MM.1S (cell line): ENCODE measurements at regions not wholly inside any gene's neighbourhood (a gene's known extent, or its start where the extent isn't known, plus 50 kb on each side); places are given as distances from the start of the nearest gene placed in this dataset.

Experiments used
- DNase-seq: peaks from one replicate; pipeline ENCODE4 v3.0.0-alpha.2; 2015
- H2AFZ ChIP-seq: fragments of 300-600 bp; sonication (generic); 2 replicates; pipeline ENCODE4 v1.6.0; 2016; ENCODE audit warnings: antibody characterized with exemption, low read length
- H3F3A ChIP-seq: fragments of 300-600 bp; sonication (generic); 2 replicates; pipeline ENCODE4 v1.6.1; 2016; ENCODE audit warnings: mild to moderate bottlenecking, antibody characterized with exemption, low read length, moderate library complexity, mixed read lengths; ENCODE audit not compliant: insufficient read depth
- H3K27ac ChIP-seq: fragments of 300-600 bp; sonication (generic); 2 replicates; pipeline ENCODE4 v1.5.1; 2016; ENCODE audit warnings: mild to moderate bottlenecking, low read length
- H3K27me3 ChIP-seq: fragments of 300-600 bp; sonication (generic); replicated peaks from 2 replicates; pipeline ENCODE4 v1.6.0; 2016; ENCODE audit warnings: low read length; ENCODE audit not compliant: insufficient read depth
- H3K36me3 ChIP-seq: fragments of 300-600 bp; sonication (generic); replicated peaks from 2 replicates; pipeline ENCODE4 v1.6.1; 2016; ENCODE audit warnings: mild to moderate bottlenecking, low read length, mixed read lengths; ENCODE audit not compliant: insufficient read depth
- H3K4me1 ChIP-seq: fragments of 300-600 bp; sonication (generic); 2 replicates; pipeline ENCODE4 v1.6.1; 2016; ENCODE audit warnings: low read length, mixed read lengths
- H3K4me2 ChIP-seq: fragments of 300-600 bp; sonication (generic); 2 replicates; pipeline ENCODE4 v1.6.0; 2016; ENCODE audit warnings: low read depth, low read length
- H3K4me3 ChIP-seq: fragments of 300-600 bp; sonication (generic); 2 replicates; pipeline ENCODE4 v1.5.1; 2016; ENCODE audit warnings: low read length, mixed read lengths
- H3K79me2 ChIP-seq: fragments of 300-600 bp; sonication (generic); 2 replicates; pipeline ENCODE4 v1.6.1; 2016; ENCODE audit warnings: mixed run types, low read length, mixed read lengths
- H3K9ac ChIP-seq: fragments of 300-600 bp; sonication (generic); 2 replicates; pipeline ENCODE4 v1.6.1; 2016; ENCODE audit warnings: low read length, mixed read lengths
- H3K9me2 ChIP-seq: fragments of 300-600 bp; sonication (generic); replicated peaks from 2 replicates; pipeline ENCODE4 v1.6.1; 2016; ENCODE audit warnings: mild to moderate bottlenecking, low read length, mixed read lengths; ENCODE audit not compliant: insufficient read depth
- H3K9me3 ChIP-seq: fragments of 300-600 bp; sonication (generic); replicated peaks from 2 replicates; pipeline ENCODE4 v1.6.1; 2016; ENCODE audit warnings: mild to moderate bottlenecking, low read length, mixed read lengths; ENCODE audit not compliant: insufficient read depth
- H4K20me1 ChIP-seq: fragments of 300-600 bp; sonication (generic); 2 replicates; pipeline ENCODE4 v1.6.1; 2016; ENCODE audit warnings: mild to moderate bottlenecking, low read length, moderate library complexity, mixed read lengths; ENCODE audit not compliant: insufficient read depth
- CTCF ChIP-seq: fragments of 300-600 bp; sonication (generic); IDR thresholded peaks from 2 replicates; pipeline ENCODE4 v1.5.1; 2016; ENCODE audit warnings: antibody characterized with exemption, low read length, mixed read lengths
- EZH2 ChIP-seq: fragments of 300-600 bp; sonication (generic); optimal IDR thresholded peaks from 2 replicates; pipeline ENCODE3; 2017; ENCODE audit warnings: low read depth, mild to moderate bottlenecking, antibody characterized with exemption, low read length, mixed read lengths
- EZH2phosphoT487 ChIP-seq: fragments of 300-600 bp; sonication (generic); IDR thresholded peaks from 2 replicates; pipeline ENCODE4 v1.6.1; 2018; ENCODE audit warnings: antibody characterized with exemption, low read length

GRCh38 chr1:194795917-194796593, 1609.6 kb upstream of the B3GALT2 start:
- no peak for DNase-seq
- Histone ChIP-seq H3K9me2 (no peaks in the 10 kb centered on the region), H3K27me3 (no peaks in the 10 kb centered on the region), H3K36me3 (no peaks in the 10 kb centered on the region), H3K79me2 (no peaks in the 10 kb centered on the region), H3K4me2 (no peak overlapping the region), H3K4me3 (no peak overlapping the region), H3F3A (no peaks in the 10 kb centered on the region), H4K20me1 (no peaks in the 10 kb centered on the region), H2AFZ (no peak overlapping the region), H3K27ac (no peak overlapping the region), H3K4me1 (no peaks in the 10 kb centered on the region), H3K9ac (no peak overlapping the region), H3K9me3 (no peaks in the 10 kb centered on the region)
- no peak for TF ChIP-seq EZH2
- TF ChIP-seq CTCF = no peak
- TF ChIP-seq EZH2phosphoT487 = no peak

DNA sequence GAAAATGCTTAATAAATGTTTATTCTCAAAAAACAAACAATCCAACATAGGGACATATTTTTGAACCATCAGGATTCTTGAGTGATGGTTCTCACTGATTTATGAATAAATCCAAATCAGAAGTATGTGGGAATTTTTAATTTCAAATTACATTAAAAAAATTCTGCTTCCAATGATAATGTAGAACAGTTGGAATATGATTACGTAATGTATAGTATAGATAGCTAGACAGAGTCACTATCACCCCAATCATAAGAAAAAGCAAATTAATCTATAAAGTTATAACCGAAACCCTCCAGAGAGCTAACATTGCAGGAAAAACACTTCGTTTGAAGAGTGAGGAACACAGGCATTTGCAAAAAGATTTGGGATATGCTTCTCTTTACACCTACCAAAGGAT, 1600.6 kb upstream of the B3GALT2 start:
- Histone ChIP-seq H3K27me3 (no peaks in the 10 kb centered on the region), H3K9me2 (no peaks in the 10 kb centered on the region), H3K4me1 (no peaks in the 10 kb centered on the region), H3K9ac (no peak overlapping the region), H3K4me2 (no peak overlapping the region), H3K9me3 (no peaks in the 10 kb centered on the region), H3F3A (no peaks in the 10 kb centered on the region), H3K79me2 (no peaks in the 10 kb centered on the region), H3K27ac (no peak overlapping the region), H3K36me3 (no peaks in the 10 kb centered on the region), H4K20me1 (no peaks in the 10 kb centered on the region), H2AFZ (no peak overlapping the region), H3K4me3 (no peak overlapping the region)
- DNase-seq = no peak
- no peak for TF ChIP-seq CTCF
- no peak for TF ChIP-seq EZH2
- TF ChIP-seq EZH2phosphoT487 = no peak

DNA sequence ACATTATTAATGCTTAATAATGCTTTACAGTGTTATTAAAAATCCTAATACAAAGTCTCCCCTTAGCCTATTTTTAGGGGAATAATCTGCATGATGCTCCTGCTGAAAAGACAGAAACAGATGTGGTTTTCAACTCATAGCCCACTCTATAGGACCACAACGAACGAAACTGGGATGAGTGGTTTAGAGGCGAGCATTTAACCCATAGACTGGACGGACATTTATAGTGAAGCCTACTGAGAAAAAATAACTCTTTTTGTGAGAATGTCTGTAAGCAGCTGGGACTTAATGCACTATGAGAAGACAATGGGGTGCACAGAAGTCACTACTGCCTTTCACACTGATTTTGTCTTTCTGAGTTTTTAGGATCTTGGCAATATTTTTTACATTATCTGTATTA, 1599.6 kb upstream of the B3GALT2 start:
- no peaks in the 10 kb centered on the region for H3K9me2 ChIP-seq
- no peak overlapping the region for H3K4me2 ChIP-seq
- H4K20me1 ChIP-seq = no peaks in the 10 kb centered on the region
- no peaks in the 10 kb centered on the region for H3K36me3 ChIP-seq
- no peaks in the 10 kb centered on the region for H3K4me1 ChIP-seq
- DNase-seq = no peak
- no peak overlapping the region for H3K4me3 ChIP-seq
- TF ChIP-seq EZH2phosphoT487 (no peak), EZH2 (no peak), CTCF (no peak)
- no peak overlapping the region for H3K9ac ChIP-seq
- no peak overlapping the region for H2AFZ ChIP-seq
- no peaks in the 10 kb centered on the region for H3K79me2 ChIP-seq
- no peaks in the 10 kb centered on the region for H3K9me3 ChIP-seq
- H3F3A ChIP-seq = no peaks in the 10 kb centered on the region
- H3K27me3 ChIP-seq = no peaks in the 10 kb centered on the region
- H3K27ac ChIP-seq = no peak overlapping the region
